ENCODE measurements at regions not wholly inside any gene's neighbourhood (a gene's known extent, or its start where the extent isn't known, plus 50 kb on each side); places are given as distances from the start of the nearest gene placed in this dataset.
"Not testable (repeated sequence)": the region's sequence is repeated elsewhere in the genome, so short reads cannot be mapped to it uniquely, and the experiment has no call there.

DNA sequence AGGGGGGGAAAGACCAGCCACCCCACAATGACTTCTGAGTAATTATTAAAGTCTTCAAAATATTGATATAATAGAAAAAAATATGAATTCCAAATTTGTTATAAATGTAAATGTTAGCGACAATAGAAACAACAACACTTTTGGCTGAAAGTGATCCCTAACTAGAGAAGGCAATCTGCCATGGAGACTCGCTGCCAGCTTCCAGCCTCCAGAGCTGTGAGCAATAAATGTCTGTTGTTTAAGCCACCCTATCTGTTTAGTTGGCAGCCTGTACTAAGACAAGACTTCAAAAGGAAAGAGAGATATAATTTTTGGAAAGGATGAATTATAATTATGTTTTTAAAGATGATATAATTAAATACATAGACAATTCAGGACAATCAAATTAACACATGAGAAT lies 130.8 kb upstream of the HSFY2 start:
- H3K4me1 ChIP-seq (ENCODE audit: control insufficient read depth in 1 of 2, insufficient read depth in 2 of 2, low read length in 2 of 2), result no peaks in the 10 kb centered on the region
- H3K27ac ChIP-seq (ENCODE audit: low read length), result no peak overlapping the region
- no peaks in the 10 kb centered on the region for H3K27me3 ChIP-seq (ENCODE audit: low read depth, low read length)
- no peaks in the 10 kb centered on the region for H3K9me3 ChIP-seq (ENCODE audit: control insufficient read depth in 1 of 2, low read length in 2 of 2)
- no peak overlapping the region for H3K4me3 ChIP-seq (ENCODE audit: low read depth in 1 of 2, low read length in 2 of 2)
- no peaks in the 10 kb centered on the region for H3K36me3 ChIP-seq (ENCODE audit: control insufficient read depth in 1 of 2, insufficient read depth in 2 of 2, low read length in 2 of 2)

DNA sequence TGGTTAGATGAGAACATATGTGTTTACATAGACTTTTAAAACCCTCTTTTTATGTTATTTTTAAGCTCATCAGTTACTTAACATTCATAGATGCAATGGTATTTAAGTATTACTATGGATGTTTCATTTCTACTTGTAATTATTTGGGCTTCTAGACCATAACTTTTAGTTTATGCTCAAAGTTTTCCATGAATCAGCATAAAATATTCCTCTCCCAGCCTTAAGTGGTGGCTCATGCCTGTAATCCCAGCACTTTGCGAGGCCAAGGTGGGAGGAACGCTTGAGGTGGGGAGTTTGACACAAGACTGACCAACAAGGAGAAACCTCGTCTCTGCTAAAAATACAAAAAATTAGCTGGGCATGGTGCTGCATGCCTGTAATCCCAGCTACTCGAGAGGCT lies 118.5 kb upstream of the HSFY2 start:
- Histone ChIP-seq H3K9me3 (ENCODE audit: control insufficient read depth in 1 of 2, low read length in 2 of 2) (no peaks in the 10 kb centered on the region), H3K27me3 (ENCODE audit: low read depth, low read length) (no peaks in the 10 kb centered on the region), H3K4me1 (ENCODE audit: control insufficient read depth in 1 of 2, insufficient read depth in 2 of 2, low read length in 2 of 2) (no peaks in the 10 kb centered on the region), H3K27ac (ENCODE audit: low read length) (no peak overlapping the region), H3K4me3 (ENCODE audit: low read depth in 1 of 2, low read length in 2 of 2) (no peak overlapping the region), H3K36me3 (ENCODE audit: control insufficient read depth in 1 of 2, insufficient read depth in 2 of 2, low read length in 2 of 2) (no peaks in the 10 kb centered on the region)

DNA sequence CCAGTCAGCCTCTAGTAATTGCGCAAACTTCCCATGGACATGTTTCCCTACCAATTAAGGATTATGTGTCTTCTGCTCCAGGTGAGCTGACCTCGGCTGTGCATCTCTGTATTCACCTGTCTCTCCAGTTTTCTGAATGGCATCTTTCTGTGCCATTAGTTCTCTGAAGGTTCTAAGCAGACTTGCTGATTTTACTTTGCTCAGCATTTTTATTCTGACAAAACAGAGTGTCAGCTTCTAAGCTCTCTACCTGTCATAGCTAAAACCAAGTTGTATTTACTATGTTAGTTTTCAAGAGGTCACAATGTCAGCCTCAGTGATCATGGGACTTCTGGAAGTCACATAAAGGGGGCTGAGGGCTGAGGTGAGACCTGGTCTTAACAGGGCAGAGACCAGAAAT lies 116.0 kb upstream of the HSFY2 start:
- no peak overlapping the region for H3K27ac ChIP-seq (ENCODE audit: low read length)
- no peaks in the 10 kb centered on the region for H3K4me1 ChIP-seq (ENCODE audit: control insufficient read depth in 1 of 2, insufficient read depth in 2 of 2, low read length in 2 of 2)
- H3K36me3 ChIP-seq (ENCODE audit: control insufficient read depth in 1 of 2, insufficient read depth in 2 of 2, low read length in 2 of 2), result no peaks in the 10 kb centered on the region
- H3K9me3 ChIP-seq (ENCODE audit: control insufficient read depth in 1 of 2, low read length in 2 of 2), result no peaks in the 10 kb centered on the region
- H3K27me3 ChIP-seq (ENCODE audit: low read depth, low read length), result no peaks in the 10 kb centered on the region
- H3K4me3 ChIP-seq (ENCODE audit: low read depth in 1 of 2, low read length in 2 of 2), result no peak overlapping the region

DNA sequence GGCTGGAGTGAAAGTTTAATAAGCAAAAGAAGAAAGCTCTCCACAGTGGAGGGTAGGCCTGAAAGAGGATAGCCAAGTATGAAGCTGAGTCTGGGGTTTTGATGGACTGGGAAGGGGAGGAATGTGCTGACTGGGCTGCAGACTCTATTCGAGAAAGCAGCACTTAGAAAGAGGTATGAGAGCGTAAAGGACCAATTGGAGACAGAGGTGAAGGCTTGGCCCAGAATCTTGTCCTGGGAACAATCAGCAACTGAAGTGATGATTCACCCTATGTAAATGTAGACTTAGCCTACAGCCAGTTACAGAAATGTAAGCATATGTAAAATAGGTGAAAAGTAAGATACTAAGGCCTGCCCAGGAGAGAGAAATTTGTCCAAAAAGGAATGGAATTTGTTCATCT lies 111.2 kb upstream of the HSFY2 start:
- H3K27me3 ChIP-seq (ENCODE audit: low read depth, low read length), result no peaks in the 10 kb centered on the region
- no peaks in the 10 kb centered on the region for H3K9me3 ChIP-seq (ENCODE audit: control insufficient read depth in 1 of 2, low read length in 2 of 2)
- no peaks in the 10 kb centered on the region for H3K36me3 ChIP-seq (ENCODE audit: control insufficient read depth in 1 of 2, insufficient read depth in 2 of 2, low read length in 2 of 2)
- no peak overlapping the region for H3K27ac ChIP-seq (ENCODE audit: low read length)
- H3K4me1 ChIP-seq (ENCODE audit: control insufficient read depth in 1 of 2, insufficient read depth in 2 of 2, low read length in 2 of 2), result no peaks in the 10 kb centered on the region
- no peak overlapping the region for H3K4me3 ChIP-seq (ENCODE audit: low read depth in 1 of 2, low read length in 2 of 2)

DNA sequence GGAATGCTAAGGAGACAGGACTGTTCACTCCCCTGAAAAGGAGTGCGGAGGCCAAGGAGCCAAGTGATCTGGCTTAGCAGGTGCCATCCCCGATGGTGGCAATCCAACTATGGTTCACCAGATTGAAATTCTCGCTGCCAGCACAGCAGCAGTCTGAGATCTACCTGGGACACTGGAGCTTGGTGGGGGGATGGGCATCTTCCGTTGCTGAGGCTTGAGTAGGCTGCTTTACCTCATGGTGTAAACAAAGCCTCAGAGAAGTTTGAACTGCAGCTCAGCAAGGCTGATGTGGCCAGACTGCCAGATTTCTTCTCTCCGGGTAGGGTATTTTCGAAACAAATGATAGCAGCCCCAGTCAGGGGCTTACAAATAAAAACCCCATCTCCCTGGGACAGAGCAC lies 95.6 kb upstream of the HSFY2 start:
- H3K4me1 ChIP-seq (ENCODE audit: control insufficient read depth in 1 of 2, insufficient read depth in 2 of 2, low read length in 2 of 2); H3K9me3 ChIP-seq (ENCODE audit: control insufficient read depth in 1 of 2, low read length in 2 of 2); H3K4me3 ChIP-seq (ENCODE audit: low read depth in 1 of 2, low read length in 2 of 2); H3K36me3 ChIP-seq (ENCODE audit: control insufficient read depth in 1 of 2, insufficient read depth in 2 of 2, low read length in 2 of 2); H3K27me3 ChIP-seq (ENCODE audit: low read depth, low read length); H3K27ac ChIP-seq (ENCODE audit: low read length): not testable (repeated sequence)

DNA sequence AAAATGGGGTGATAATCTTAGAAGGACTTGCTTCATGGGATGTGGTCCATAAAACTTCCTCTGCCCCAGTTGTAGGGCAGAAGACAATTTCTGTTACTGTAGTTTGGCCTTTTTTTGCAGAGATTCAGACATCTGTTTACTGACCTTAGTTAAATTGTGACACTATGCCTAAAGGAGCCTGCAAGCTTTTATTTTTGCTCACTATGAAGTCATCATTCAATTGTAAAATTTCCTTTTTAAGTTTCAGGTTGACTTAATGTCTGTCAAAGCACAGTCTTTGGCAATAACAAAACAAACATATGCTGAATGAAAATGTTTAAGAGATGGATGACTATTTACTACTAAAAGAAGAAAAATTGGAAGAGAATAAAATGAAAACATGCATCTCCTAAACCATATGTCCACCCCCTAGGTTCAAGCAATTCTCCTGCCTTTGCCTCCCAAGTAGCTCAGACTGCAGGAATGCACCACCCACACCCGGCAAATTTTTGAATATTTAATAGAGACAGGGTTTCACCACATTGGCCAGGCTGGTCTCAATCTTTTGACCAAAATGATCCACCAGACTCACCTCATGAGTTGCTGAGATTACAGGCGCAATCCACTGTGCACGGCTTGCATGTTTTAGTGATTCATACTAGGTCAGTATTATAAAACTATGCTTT lies 93.5 kb upstream of the HSFY2 start:
- not testable (repeated sequence) for H3K9me3 ChIP-seq (ENCODE audit: control insufficient read depth in 1 of 2, low read length in 2 of 2); H3K4me1 ChIP-seq (ENCODE audit: control insufficient read depth in 1 of 2, insufficient read depth in 2 of 2, low read length in 2 of 2); H3K36me3 ChIP-seq (ENCODE audit: control insufficient read depth in 1 of 2, insufficient read depth in 2 of 2, low read length in 2 of 2); H3K27me3 ChIP-seq (ENCODE audit: low read depth, low read length); H3K4me3 ChIP-seq (ENCODE audit: low read depth in 1 of 2, low read length in 2 of 2); H3K27ac ChIP-seq (ENCODE audit: low read length)

DNA sequence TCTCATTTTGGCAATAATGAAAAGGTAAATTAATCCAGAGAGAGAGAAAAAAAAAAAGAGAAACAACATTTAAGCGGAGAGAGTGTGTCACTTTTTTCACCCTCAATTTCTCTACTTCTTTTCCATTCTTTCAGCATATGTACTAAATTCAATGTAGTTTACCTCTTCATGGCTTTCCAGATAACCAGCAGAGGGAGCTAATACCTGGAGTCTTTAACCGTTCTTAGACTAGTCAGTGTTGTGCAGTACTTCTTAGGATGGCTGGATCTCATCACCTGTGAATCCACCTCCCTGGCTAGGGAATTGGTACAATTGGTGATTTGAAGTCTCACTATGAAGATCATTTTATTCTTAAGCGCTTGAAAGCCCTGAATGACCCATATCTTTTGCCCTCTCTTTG lies 87.3 kb upstream of the HSFY2 start:
- not testable (repeated sequence) for H3K4me1 ChIP-seq (ENCODE audit: control insufficient read depth in 1 of 2, insufficient read depth in 2 of 2, low read length in 2 of 2); H3K4me3 ChIP-seq (ENCODE audit: low read depth in 1 of 2, low read length in 2 of 2); H3K9me3 ChIP-seq (ENCODE audit: control insufficient read depth in 1 of 2, low read length in 2 of 2); H3K27ac ChIP-seq (ENCODE audit: low read length); H3K27me3 ChIP-seq (ENCODE audit: low read depth, low read length); H3K36me3 ChIP-seq (ENCODE audit: control insufficient read depth in 1 of 2, insufficient read depth in 2 of 2, low read length in 2 of 2)

DNA sequence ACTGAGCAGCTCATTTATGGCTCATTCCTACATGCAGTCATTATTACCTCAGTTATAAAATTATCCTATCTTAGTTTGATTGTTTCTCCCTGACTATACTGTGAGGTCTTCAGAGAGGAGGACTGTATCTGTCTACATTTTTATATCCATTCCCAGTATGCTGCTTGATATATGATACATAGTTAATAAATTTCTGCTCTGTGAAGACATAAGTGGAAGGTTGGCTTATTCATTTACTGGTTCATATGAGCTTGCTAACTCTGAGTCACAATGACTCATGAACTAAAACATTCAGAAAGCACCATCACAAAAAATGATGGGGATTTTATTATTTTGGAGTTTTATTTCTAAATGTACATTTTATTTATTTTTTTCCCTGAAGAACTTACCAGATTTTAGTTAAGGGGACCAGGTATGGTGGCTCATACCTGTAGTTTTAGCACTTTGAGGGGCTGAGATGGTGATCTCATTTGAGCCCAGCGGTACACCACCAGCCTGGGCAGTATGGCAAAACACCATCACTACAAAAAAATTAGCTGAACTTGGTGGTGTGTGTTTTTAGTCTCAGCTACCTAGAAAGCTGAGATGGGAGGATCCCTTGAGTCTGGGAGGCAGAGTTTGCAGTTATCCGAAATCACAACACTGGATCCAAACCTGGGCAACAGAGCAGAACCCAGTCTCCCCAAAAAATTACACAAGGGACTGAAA lies 85.1 kb upstream of the HSFY2 start:
- H3K27ac ChIP-seq (ENCODE audit: low read length); H3K4me1 ChIP-seq (ENCODE audit: control insufficient read depth in 1 of 2, insufficient read depth in 2 of 2, low read length in 2 of 2); H3K27me3 ChIP-seq (ENCODE audit: low read depth, low read length); H3K36me3 ChIP-seq (ENCODE audit: control insufficient read depth in 1 of 2, insufficient read depth in 2 of 2, low read length in 2 of 2); H3K9me3 ChIP-seq (ENCODE audit: control insufficient read depth in 1 of 2, low read length in 2 of 2); H3K4me3 ChIP-seq (ENCODE audit: low read depth in 1 of 2, low read length in 2 of 2): not testable (repeated sequence)

DNA sequence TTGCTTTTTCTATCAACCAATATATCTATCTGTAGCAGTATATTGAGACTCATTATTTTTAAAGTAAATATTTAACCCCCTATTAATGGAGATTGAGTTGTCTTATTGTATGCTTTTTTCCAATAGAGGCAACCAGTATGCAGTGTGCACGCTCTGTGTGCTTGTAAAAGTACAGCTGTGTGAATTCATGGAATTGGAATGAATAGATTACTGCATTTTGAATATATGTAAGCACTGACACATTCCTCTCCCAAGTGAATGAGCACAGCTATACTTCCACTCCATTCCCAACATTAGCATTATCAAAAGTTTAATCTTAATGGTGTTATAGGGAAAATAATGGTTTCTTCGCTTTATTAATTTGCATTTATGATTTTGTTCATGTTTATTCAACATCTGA lies 81.6 kb upstream of the HSFY2 start:
- not testable (repeated sequence) for H3K36me3 ChIP-seq (ENCODE audit: control insufficient read depth in 1 of 2, insufficient read depth in 2 of 2, low read length in 2 of 2); H3K9me3 ChIP-seq (ENCODE audit: control insufficient read depth in 1 of 2, low read length in 2 of 2); H3K4me3 ChIP-seq (ENCODE audit: low read depth in 1 of 2, low read length in 2 of 2); H3K27me3 ChIP-seq (ENCODE audit: low read depth, low read length); H3K4me1 ChIP-seq (ENCODE audit: control insufficient read depth in 1 of 2, insufficient read depth in 2 of 2, low read length in 2 of 2); H3K27ac ChIP-seq (ENCODE audit: low read length)

DNA sequence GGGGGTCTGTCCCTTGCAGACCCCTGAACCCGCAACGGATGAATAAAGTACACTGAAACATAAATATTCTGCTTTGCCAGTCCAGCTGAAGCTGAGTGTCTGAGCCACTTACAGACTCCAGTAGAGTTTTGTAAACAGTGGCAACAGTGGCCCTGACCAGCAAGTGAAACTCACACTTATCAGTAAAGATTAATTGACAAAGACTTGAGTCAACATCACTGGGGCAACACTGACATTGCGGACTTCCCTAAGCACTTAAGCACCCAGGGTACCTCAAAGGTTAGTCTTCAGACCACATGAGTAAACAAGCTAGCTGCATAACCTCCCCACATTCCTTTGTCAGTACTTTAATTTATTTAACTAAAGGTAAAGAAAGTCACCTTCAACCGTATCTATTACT lies 79.8 kb upstream of the HSFY2 start:
- not testable (repeated sequence) for H3K4me1 ChIP-seq (ENCODE audit: control insufficient read depth in 1 of 2, insufficient read depth in 2 of 2, low read length in 2 of 2); H3K27ac ChIP-seq (ENCODE audit: low read length); H3K27me3 ChIP-seq (ENCODE audit: low read depth, low read length); H3K36me3 ChIP-seq (ENCODE audit: control insufficient read depth in 1 of 2, insufficient read depth in 2 of 2, low read length in 2 of 2); H3K9me3 ChIP-seq (ENCODE audit: control insufficient read depth in 1 of 2, low read length in 2 of 2); H3K4me3 ChIP-seq (ENCODE audit: low read depth in 1 of 2, low read length in 2 of 2)

DNA sequence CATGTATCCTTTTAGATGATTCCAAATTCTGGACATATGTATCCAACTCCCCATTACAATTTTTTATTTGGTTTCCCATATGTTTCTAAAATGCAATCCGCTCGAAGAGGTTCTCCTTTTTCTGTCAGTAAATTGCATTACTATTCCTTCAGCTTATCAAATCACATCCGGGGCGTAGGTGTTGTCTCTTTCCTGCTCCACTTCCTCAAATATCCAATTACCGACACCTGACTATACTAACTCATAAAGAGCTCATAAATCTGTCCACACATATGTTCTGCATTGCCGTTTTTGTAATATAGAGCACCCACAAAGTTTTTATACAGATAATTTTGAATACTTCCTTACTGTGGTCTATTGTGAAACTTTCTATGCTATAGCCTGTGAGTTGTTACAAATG lies 63.1 kb upstream of the HSFY2 start:
- not testable (repeated sequence) for H3K27ac ChIP-seq (ENCODE audit: low read length); H3K9me3 ChIP-seq (ENCODE audit: control insufficient read depth in 1 of 2, low read length in 2 of 2); H3K4me3 ChIP-seq (ENCODE audit: low read depth in 1 of 2, low read length in 2 of 2); H3K4me1 ChIP-seq (ENCODE audit: control insufficient read depth in 1 of 2, insufficient read depth in 2 of 2, low read length in 2 of 2); H3K36me3 ChIP-seq (ENCODE audit: control insufficient read depth in 1 of 2, insufficient read depth in 2 of 2, low read length in 2 of 2); H3K27me3 ChIP-seq (ENCODE audit: low read depth, low read length)
